GM19023 (cell line): ENCODE measurements at regions not wholly inside any gene's neighbourhood (a gene's known extent, or its start where the extent isn't known, plus 50 kb on each side); places are given as distances from the start of the nearest gene placed in this dataset.
"Not testable (repeated sequence)": the region's sequence is repeated elsewhere in the genome, so short reads cannot be mapped to it uniquely, and the experiment has no call there.

Source experiments
- ATAC-seq: cut with Tn5 transposase; IDR thresholded peaks from one replicate; pipeline ENCODE4 v1.9.1; 2021; ENCODE audit warnings: mild to moderate bottlenecking, moderate library complexity; ENCODE audit not compliant: unreplicated experiment

- ATAC-seq: no peak
These were observed 121.7 kb upstream of the HAND2 start for GRCh38 chr4:173651651-173652282.

GRCh38 chr4:173647902-173648301, 117.9 kb upstream of the HAND2 start:
- ATAC-seq: no peak

DNA sequence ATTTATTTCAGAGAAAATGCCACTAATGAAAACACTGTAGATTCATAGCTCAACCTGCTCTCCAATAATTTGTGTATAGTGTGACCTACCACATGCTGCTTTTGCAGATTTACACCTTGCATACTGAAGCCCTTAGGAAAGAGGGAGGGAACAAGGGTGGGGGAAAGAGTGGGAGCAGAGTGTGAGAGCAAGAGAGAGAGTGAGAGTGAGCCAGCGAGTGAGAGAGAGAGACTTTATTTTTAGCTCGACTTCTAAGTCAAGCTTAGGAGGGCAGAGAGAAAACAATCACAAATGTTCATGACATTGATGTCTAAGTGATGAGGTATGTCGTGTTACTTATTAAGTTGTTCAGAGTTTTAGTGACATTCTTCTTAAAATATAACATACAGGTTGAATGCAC, 112.5 kb upstream of the HAND2 start:
- no peak for ATAC-seq

- ATAC-seq: no peak
These were observed 105.4 kb upstream of the HAND2 start for GRCh38 chr4:173635395-173635794.

- no peak for ATAC-seq
These were observed 96.2 kb upstream of the HAND2 start for GRCh38 chr4:173626277-173626676.

DNA sequence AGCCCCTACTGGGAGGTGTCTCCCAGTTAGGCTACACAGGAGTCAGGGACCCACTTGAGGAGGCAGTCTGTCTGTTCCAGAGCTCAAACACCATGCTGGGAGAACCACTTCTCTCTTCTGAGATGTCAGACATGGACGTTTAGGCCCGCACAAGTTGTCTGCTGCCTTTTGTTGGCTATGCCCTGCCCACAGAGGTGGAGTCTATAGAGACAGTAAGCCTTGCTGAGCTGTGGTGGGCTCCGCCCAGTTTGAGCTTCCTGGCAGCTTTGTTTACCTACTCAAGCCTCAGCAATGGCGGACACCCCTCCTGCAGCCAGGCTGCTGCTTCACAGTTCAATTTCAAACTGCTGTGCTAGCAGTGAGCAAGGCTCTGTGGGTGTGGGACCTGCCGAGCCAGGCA, 88.6 kb upstream of the HAND2 start:
- not testable (repeated sequence) for ATAC-seq

GRCh38 chr4:173609158-173609557, 79.1 kb upstream of the HAND2 start:
- no peak for ATAC-seq

GRCh38 chr4:173608632-173609031, 78.6 kb upstream of the HAND2 start:
- not testable (repeated sequence) for ATAC-seq

DNA sequence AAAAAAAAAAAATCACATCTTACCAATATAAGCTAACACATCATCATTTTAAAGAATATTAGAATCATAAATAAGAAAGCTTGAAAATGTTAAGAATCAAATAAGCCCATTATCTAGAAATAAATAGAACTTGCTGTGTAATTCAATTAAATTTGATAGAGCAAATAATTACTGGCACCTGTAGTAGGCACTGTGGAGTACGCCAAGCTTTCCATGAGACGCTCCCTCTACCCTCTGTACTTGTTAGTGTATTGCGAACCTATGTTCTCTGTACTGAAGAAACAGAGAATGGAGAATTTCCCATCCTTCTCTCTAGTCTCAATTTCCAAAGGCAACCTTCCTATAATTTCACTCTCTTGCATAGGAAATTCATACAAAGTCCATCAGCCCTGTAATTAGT, 61.7 kb upstream of the HAND2 start:
- no peak for ATAC-seq

- no peak for ATAC-seq
These were observed 60.7 kb upstream of the HAND2 start for GRCh38 chr4:173590697-173591096.

GRCh38 chr4:173585876-173586572, 56.0 kb upstream of the HAND2 start:
- ATAC-seq: no peak

DNA sequence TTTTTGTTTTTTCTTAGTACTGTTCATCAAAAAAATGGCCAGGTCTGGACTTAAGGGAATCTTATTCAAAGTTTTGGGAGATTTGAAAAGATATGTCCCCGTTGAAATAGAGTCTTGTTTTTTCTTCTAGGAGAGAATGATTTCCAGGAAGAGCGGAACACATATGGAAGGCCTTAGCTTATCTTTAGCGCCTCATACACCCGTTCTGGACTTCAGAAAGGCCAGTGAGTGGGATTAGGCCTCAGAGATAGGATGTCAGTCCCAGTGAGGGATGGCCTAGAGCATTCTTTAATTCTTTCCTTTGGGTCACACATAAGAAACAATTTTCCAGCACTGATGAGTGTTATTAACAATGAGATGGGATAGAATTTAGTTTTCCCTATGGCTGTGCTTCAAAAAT, 54.5 kb upstream of the HAND2 start:
- no peak for ATAC-seq
